ENCODE measurements at regions not wholly inside any gene's neighbourhood (a gene's known extent, or its start where the extent isn't known, plus 50 kb on each side); places are given as distances from the start of the nearest gene placed in this dataset.

- H3K4me3 ChIP-seq (ENCODE audit: low read depth, low read length) = no peak overlapping the region
- no peak for FAIRE-seq
- no peaks in the 10 kb centered on the region for H3K36me3 ChIP-seq (ENCODE audit: control insufficient read depth, insufficient read depth, low read length)
- DNase-seq (ENCODE audit: low read depth) = peak; percentile 41
- no peaks in the 10 kb centered on the region for H3K27me3 ChIP-seq (ENCODE audit: control insufficient read depth, insufficient read depth, low read length)
- TF ChIP-seq CTCF (IDR thresholded peaks at IDR 0.05; ENCODE audit: insufficient read depth, low read length, severe bottlenecking) = no peak
Observed at GRCh38 chr14:40122968-40123648, 690.9 kb upstream of the FBXO33 start.

- Histone ChIP-seq H3K27me3 (ENCODE audit: control insufficient read depth, insufficient read depth, low read length) (no peaks in the 10 kb centered on the region), H3K4me3 (ENCODE audit: low read depth, low read length) (no peak overlapping the region), H3K36me3 (ENCODE audit: control insufficient read depth, insufficient read depth, low read length) (no peaks in the 10 kb centered on the region)
- FAIRE-seq = no peak
- no peak for TF ChIP-seq CTCF (IDR thresholded peaks at IDR 0.05; ENCODE audit: insufficient read depth, low read length, severe bottlenecking)
- no peak for DNase-seq (ENCODE audit: low read depth)
Observed at GRCh38 chr14:40119765-40120164, 687.5 kb upstream of the FBXO33 start.

GRCh38 chr14:40119321-40119720 is 687.1 kb upstream of the FBXO33 start:
- FAIRE-seq (no peak), DNase-seq (ENCODE audit: low read depth) (no peak)
- no peaks in the 10 kb centered on the region for H3K36me3 ChIP-seq (ENCODE audit: control insufficient read depth, insufficient read depth, low read length)
- no peak overlapping the region for H3K4me3 ChIP-seq (ENCODE audit: low read depth, low read length)
- H3K27me3 ChIP-seq (ENCODE audit: control insufficient read depth, insufficient read depth, low read length) = no peaks in the 10 kb centered on the region
- no peak for TF ChIP-seq CTCF (IDR thresholded peaks at IDR 0.05; ENCODE audit: insufficient read depth, low read length, severe bottlenecking)

- DNase-seq (ENCODE audit: low read depth) (no peak), FAIRE-seq (no peak)
- H3K36me3 ChIP-seq (ENCODE audit: control insufficient read depth, insufficient read depth, low read length) = no peaks in the 10 kb centered on the region
- H3K27me3 ChIP-seq (ENCODE audit: control insufficient read depth, insufficient read depth, low read length) = no peaks in the 10 kb centered on the region
- no peak for TF ChIP-seq CTCF (IDR thresholded peaks at IDR 0.05; ENCODE audit: insufficient read depth, low read length, severe bottlenecking)
- H3K4me3 ChIP-seq (ENCODE audit: low read depth, low read length) = no peak overlapping the region
Observed at GRCh38 chr14:40115583-40115982, 683.4 kb upstream of the FBXO33 start.

- TF ChIP-seq CTCF (IDR thresholded peaks at IDR 0.05; ENCODE audit: insufficient read depth, low read length, severe bottlenecking) = no peak
- DNase-seq (ENCODE audit: low read depth) (no peak), FAIRE-seq (no peak)
- Histone ChIP-seq H3K36me3 (ENCODE audit: control insufficient read depth, insufficient read depth, low read length) (no peaks in the 10 kb centered on the region), H3K4me3 (ENCODE audit: low read depth, low read length) (no peak overlapping the region), H3K27me3 (ENCODE audit: control insufficient read depth, insufficient read depth, low read length) (no peaks in the 10 kb centered on the region)
Observed at GRCh38 chr14:40113671-40114070, 681.4 kb upstream of the FBXO33 start.

Data from bronchial epithelial cell (primary cell).